Astrocyte of the cerebellum (primary cell): ENCODE measurements at regions not wholly inside any gene's neighbourhood (a gene's known extent, or its start where the extent isn't known, plus 50 kb on each side); places are given as distances from the start of the nearest gene placed in this dataset.

Source experiments
- DNase-seq: peaks from one replicate; pipeline ENCODE4 v3.0.0-alpha.2; 2011; ENCODE audit warnings: low read depth
- H3K4me3 ChIP-seq: 2 replicates; pipeline ENCODE4 v1.5.1; 2011; ENCODE audit warnings: mild to moderate bottlenecking, low read depth, low read length, moderate library complexity
- in situ Hi-C: cut with HindIII; loops from 2 replicates; pipeline ENCODE4 v1.10.0; 2017; ENCODE audit warnings: low sequenced_read_pairs
- TF ChIP-seq, protein P1 (sequence below): IDR thresholded peaks from 2 replicates; pipeline ENCODE4 v1.5.1; 2012; ENCODE audit warnings: low read length, low read depth, moderate library complexity, mild to moderate bottlenecking; ENCODE audit errors: missing control alignments

DNA sequence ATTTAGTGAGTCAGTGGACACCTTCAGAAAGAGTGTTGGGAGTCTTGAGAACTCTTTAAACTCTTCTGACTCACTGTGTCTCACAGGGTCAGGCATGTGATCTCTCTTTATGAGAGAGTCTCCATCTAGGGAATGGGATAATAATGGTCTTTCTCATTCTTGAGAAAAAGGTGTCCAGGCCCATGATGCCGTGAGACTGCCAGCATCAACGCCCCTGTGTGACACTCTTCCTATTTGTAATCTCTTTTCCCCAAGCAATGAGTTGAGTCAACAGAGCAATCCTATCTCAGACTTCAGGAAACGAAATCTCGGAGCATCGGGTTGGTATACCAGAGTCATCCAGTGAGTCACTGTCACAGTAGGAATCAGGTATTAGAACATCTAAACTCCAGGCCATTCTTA, 82.3 kb upstream of the BMP2 start:
- DNase-seq = no peak
- in situ Hi-C loops = no loop called here
- TF ChIP-seq, protein P1, sequence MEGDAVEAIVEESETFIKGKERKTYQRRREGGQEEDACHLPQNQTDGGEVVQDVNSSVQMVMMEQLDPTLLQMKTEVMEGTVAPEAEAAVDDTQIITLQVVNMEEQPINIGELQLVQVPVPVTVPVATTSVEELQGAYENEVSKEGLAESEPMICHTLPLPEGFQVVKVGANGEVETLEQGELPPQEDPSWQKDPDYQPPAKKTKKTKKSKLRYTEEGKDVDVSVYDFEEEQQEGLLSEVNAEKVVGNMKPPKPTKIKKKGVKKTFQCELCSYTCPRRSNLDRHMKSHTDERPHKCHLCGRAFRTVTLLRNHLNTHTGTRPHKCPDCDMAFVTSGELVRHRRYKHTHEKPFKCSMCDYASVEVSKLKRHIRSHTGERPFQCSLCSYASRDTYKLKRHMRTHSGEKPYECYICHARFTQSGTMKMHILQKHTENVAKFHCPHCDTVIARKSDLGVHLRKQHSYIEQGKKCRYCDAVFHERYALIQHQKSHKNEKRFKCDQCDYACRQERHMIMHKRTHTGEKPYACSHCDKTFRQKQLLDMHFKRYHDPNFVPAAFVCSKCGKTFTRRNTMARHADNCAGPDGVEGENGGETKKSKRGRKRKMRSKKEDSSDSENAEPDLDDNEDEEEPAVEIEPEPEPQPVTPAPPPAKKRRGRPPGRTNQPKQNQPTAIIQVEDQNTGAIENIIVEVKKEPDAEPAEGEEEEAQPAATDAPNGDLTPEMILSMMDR = no peak
- H3K4me3 ChIP-seq = no peak overlapping the region

DNA sequence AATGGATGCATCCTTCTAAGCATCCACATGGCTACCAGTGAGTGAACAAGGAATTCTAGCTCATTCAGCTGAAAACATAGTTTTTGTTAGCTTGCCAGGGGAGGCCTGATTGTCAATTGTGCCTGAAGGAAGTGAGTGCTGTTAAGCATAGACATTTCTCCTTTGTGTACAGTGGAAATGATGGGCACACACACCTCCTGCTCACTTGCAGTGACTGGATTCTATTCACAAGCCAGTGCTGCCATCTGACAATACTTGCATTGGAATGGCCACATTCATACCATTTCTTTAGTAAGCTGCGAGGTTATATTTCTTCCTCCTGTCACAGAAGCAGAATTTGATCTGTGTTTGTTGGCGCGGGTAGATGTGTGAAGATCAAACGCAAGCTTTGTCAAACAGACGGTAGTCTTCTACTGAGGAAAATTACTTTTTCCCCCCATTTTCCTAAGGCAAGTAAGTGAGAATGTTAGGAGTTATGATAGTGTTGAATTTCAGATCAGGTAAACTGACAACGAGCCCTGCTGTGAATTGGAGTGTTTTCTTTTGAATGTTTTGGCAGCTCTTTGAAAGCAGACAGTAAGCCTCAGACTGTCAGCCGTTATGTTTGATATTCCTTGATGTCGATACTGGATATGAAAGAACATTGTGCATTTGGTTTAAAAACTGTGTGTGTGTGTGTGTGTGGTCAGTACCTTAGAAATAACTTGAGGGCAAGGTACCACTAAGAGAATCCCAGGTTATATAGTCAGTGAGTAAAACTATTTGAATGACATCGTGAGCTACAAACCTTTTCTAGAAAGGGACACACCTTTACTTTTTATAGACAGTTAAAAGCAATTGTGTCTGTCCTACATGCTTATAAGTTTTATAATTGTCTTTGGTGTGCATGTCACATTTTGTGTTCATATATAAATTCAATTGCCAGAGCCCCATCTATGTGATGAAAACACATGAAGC, 84.2 kb upstream of the BMP2 start:
- in situ Hi-C loops = no loop called here
- no peak overlapping the region for H3K4me3 ChIP-seq
- TF ChIP-seq, protein P1 = no peak
- DNase-seq = no peak

DNA sequence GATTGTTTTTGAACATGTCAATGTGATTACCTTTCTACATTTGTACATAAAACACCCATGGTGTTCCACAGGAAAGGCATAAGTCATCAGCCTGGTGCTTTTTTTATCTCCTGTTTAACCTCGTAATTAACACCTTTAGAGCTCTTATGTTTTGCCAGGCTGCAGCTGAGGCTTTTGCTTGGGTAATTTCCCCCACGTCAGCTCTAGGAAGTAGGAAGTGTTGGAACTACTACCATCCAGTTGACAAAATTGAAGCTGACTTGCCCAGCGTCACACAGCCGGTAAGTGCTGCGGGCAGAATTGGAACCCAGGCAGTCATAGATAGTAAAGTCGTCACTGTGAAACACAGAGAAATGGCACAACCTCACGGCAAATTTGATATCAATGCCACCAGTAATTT, 86.6 kb upstream of the BMP2 start:
- in situ Hi-C loops = no loop called here
- TF ChIP-seq, protein P1 = no peak
- DNase-seq = no peak
- H3K4me3 ChIP-seq = no peak overlapping the region

DNA sequence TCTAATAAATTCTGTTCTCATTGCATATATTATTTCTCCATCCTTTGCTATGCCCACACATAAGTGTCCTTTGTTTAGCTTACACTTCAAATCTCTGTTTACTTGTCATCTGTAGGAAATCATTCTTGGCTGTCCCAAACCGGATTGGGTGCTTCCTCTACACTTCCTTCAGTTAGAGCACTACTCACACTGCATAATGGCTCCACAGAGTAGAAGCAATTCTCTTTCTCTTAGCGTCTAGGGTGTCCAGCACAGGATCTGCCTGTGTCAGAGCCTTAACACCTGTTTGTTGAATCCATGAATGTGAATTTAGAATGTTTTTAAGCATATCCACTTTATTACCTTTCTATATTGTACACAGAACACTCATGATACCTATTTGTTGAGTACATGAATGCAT, 87.0 kb upstream of the BMP2 start:
- in situ Hi-C loops = no loop called here
- DNase-seq = no peak
- TF ChIP-seq, protein P1 = no peak
- H3K4me3 ChIP-seq = no peak overlapping the region

DNA sequence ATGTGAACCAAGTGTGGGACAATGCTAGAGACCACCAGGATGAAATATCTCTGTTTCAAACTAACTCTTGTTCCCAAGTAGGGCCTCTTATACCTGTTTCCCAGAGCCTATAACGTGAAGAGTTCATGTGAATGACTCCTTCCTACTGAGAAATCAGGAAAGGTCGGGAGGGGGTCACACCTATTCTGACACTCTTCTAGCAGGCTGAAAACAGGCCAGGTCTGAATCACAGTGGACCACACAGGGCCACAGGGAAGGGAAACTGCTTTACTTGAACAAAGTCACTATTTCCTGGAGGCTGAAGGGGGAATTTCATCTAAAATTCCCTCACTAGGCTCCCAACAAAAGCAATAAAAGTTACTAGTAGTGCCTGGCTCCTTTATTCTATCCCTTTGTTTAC, 88.4 kb upstream of the BMP2 start:
- TF ChIP-seq, protein P1 = no peak

DNA sequence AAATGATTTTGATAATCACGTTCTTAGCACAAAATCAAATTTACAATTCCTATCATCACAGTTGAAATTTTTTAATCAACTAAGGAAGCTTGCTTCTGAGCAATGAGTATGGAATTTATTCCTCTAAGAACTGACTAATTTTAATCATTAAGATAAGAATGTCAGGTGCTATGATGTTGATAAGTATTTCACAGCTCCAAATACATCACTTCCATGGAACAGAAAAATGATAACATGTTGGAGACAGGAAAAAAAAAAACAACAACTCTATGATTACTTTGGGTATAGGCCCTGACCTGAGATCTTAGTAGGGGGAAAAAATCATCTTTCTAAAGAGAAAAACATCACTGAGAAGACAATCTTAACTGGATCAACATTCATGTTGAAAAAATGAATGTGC, 89.4 kb upstream of the BMP2 start:
- in situ Hi-C loops = no loop called here
- no peak for DNase-seq
- TF ChIP-seq, protein P1 = no peak
- no peak overlapping the region for H3K4me3 ChIP-seq

More for the DNA sequence above, 88.4 kb upstream of the BMP2 start:
- DNase-seq = no peak
- H3K4me3 ChIP-seq = no peak overlapping the region
- in situ Hi-C loops = no loop called here
